NOMO-1 treated with dmso at 0.1 percent for 144 hours (cell line): ENCODE measurements at regions not wholly inside any gene's neighbourhood (a gene's known extent, or its start where the extent isn't known, plus 50 kb on each side); places are given as distances from the start of the nearest gene placed in this dataset.
A peak's percentile ranks its signal among the peaks of the same experiment; 100 is the strongest.
"Not testable (repeated sequence)": the region's sequence is repeated elsewhere in the genome, so short reads cannot be mapped to it uniquely, and the experiment has no call there.

Source experiments
- DNase-seq: peaks from one replicate; lab custom pipeline; 2025; ENCODE audit not compliant: unreplicated experiment; lab: John Stamatoyannopoulos, UW

DNA sequence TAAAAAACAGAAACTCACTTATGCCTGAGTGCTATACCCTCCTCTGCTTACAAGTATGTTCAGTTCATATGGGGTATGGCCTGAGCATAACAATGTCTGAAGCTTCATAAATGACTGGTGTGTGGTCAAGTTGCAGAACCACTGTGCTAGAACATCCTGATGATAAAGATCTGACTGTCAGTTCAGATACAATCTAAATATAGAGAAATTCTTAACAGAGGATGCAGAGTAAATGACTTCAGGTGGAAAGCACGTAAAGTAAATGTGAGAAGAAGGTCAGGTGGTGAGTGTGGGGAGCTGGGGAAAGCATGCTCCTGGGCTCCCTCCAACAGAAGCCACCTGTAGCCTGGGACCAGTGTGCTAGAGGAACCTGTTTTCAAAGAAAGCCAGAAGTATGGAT, 926.2 kb downstream of the TSN start:
- no peak for DNase-seq

DNA sequence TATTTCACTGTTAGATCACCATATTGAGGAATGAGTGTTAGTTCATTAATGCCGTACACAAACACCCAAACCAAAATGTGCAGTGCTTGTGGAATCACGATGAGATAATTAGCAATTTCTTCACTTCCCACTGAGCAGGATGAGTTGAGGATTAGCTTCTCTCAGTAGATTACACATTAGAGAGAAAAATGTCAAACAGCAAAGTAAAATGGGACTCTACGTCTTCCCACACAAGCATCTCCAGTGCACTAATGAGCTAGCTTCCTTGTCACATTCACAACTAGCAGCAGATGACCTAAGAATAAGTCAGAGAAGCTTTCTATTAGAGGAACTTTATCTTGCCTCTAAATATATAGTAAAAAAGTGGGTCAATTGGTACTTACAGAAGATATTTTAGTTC, 926.9 kb downstream of the TSN start:
- DNase-seq: no peak

DNA sequence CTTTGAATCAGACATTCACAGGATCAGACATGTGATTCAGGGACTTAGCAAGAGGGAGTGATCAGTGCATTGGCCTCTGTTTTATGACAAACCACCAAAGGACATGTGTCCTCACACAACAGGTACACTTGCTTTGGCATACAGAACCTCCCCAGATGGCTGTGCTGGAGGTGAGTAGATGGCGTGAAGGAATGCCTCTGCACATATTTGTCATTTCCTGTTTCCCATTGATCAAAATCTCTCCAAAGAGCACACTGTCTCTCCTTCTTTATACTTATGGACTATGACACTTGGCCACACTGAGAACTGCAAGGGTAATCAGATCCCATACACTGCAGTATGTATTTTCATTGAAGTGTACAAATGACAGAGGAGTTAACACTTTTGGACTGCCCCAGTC, 927.6 kb downstream of the TSN start:
- no peak for DNase-seq

DNA sequence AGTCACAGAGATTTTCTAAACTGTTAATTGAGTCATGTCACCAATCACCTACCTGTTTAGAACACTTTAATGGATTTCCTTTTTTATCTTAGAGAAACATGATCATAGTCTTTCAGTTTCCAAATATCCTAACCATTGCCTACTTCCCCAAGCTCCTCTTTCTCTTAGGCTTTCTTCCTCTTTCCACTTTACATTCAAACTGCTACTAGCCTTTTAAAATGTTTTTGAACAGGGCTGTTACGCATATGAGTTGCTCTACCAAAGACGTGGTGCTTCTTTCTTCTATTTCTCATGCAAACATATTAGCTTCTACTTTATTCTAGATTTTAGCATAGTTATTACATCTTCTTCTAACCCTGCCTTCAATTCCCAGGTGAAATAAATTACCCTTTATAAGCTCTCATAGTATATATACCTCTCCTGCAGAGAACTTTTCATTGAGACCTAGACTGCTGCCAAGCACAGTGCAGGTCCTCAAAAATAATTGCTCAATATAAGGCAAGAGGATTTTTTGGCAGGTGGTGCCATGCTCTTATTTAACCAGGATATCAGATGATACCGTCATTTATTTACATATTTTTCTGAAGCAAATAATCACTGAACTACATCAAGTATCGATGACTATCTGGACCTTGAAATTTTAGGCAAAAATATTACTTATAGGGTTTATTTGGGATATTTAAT, 937.1 kb downstream of the TSN start:
- peak; percentile 26 for DNase-seq

DNA sequence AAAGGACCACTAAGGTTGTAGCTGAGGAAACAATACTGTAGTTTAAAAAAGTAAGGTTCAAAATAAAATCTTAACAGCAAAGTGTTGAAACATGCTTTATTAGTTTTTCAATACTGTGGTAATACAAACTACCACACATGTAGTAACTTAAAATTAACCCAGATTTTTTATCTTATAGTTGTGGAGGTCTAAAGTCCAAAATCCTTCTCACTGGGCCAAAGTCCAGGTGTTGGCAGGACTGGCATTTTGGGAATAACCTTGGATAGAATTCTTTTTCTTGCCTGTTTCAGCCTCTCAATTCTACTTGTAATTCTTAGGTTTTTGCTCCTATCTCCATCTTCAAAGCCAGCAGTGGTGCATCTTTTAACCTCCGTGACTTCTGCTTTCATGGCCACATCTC, 942.0 kb downstream of the TSN start:
- DNase-seq: no peak

DNA sequence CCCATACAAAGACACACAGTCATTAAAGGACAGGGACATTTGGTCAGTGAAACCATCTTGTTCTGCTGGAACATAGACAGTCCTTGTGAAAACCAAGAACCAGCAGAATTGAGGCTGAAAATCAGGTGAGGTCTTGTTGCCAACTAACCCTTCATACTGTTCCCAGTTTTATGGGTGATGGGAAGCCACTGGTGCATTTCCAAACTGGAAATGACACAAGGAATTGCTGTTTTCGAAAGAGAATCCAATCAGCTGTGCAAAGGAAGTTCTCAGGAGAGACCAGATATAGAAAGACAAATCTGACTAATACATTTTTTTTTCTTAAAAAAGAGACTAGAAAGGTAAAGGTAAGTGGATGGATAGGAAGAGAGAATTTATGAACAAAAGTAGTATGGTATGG, 948.2 kb downstream of the TSN start:
- no peak for DNase-seq

DNA sequence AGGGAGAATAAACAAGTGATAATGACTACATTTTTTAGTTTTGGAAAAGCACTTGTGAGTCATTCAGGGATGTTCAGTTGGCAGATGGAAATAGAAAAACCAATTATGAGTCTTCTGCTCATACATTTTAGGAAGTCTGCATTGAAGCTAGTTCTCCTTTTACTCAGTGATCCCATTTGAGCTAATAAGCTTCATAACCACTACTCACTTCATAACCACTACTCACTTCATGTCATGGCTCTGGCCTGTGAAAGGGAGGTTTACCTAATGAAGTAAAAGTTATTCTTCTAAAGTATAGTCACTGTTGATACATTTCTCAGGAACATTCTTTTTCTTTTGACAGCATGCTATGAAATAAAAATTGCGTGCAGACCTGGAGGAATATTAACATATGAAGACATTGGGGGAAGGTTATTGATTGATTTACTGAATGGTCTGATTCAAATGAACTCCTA, 948.7 kb downstream of the TSN start:
- no peak for DNase-seq

DNA sequence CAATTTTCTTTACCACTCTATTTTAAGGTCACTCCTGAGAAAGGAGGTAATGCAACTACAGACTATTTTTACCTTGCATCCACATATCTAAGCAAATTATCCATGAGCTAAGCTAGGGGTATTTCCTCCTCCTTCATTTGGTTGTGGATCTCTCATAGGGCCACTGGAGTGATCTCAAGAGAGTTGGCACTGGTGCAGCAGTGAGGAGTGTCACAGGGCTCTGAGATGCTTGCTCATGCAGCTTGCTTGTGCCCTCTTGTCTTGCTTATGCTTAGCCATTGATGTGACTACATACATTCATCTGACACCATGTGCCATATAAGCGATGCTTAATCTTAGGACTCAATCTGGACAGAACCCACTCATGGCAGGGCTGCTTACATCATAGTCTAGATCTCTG, 950.3 kb downstream of the TSN start:
- DNase-seq: no peak

DNA sequence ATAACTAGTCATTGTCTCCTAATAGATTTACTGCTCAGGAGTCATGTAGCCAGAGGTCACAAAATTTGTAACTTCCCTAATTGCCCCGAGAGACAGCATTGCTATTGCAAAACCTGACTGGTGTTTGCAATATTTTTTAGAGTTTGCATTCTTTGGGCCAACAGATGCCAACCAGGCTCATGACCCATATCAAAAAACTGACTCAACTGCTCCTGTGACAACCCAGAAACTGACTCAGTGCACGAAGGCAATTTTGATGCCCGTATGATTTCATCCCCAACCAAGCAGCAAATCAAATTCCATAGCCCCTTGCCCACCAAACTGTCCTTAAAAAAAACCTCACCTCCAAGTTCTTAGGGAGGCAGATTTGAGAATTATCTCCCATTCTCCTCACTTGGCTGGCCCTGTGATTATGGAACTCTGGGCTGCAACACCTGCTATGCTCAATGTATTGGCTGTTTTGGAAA, 951.3 kb downstream of the TSN start:
- DNase-seq: no peak

DNA sequence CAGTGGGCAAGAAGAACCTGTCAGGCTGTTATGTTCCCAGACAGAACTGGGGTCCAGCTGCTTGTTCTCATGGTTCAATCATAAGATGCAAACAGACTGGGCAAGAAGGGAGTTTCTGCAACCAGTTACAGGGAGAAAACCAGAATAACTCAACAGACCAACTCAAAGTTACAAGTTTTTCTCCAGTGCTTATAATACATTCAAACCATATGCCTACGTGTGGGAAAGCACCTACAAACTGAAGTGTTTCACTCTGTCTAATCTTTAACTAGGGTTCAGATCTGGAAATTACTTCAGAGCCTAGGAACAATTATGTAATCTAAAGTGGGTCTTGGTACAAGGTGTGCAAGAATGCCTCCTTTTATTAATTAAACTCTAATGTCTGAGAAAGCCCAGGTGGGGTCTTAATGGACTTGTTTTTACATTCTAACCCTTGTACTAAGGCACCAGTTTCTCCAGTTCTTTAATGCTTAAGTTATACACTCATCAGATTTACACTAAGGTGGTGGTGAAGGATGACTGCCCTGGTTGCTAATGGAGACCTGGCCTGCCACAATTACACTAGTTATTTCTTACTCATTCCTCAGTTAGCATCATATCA, 951.9 kb downstream of the TSN start:
- no peak for DNase-seq

DNA sequence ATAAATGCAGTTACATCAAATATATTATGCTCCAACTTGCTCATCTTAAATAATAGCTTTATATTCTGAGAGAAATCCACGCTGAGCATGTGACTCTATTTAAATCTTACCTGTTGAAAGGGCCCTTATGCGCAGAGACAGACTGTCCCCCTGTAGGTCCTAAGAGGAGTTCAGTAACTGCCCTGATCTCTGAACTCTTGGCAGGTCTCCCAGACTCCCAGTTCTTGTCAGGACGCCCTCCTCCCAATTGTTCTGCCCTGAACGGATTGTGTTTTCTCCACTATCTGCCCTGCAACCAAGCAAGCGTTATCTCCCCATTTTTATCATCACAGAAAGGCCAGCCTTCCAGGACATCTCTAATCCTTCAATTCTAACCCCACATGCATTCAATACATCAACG, 954.6 kb downstream of the TSN start:
- DNase-seq: no peak

DNA sequence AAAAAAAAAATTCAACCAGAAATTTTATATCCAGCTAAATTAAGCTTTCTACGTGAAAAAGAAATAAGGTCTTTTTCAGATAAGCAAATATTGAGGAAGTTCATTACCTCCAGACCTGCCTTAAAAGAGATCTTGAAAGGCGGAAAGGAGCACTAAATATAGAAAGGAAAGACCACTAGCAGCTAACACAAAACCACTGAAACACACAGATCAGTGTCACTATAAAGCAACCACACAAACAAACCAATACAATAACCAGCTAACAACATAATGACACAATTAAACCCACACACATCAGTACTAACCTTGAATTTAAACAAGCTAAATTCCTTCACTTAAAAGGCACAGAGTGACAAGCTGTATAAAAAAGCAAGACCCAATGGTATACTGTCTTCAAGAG, 958.3 kb downstream of the TSN start:
- DNase-seq: no peak

DNA sequence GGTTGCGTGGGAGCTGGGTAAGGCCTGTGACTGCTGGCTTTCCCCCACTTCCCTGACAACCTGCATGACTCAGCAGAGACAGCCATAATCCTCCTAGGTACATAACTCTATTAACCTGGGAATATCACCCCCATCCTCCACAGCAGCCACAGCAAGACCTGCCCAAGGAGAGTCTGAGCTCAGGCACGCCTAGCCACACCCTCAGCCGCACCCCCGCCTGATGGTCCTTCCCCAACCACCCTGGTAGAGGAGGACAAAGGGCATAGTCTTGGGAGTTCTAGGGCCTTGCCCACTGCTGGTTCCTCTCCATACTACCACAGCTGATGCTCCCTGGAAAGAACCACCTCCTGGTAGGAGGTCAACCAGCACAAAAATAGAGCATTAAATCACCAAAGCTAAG, 965.4 kb downstream of the TSN start:
- DNase-seq: not testable (repeated sequence)

DNA sequence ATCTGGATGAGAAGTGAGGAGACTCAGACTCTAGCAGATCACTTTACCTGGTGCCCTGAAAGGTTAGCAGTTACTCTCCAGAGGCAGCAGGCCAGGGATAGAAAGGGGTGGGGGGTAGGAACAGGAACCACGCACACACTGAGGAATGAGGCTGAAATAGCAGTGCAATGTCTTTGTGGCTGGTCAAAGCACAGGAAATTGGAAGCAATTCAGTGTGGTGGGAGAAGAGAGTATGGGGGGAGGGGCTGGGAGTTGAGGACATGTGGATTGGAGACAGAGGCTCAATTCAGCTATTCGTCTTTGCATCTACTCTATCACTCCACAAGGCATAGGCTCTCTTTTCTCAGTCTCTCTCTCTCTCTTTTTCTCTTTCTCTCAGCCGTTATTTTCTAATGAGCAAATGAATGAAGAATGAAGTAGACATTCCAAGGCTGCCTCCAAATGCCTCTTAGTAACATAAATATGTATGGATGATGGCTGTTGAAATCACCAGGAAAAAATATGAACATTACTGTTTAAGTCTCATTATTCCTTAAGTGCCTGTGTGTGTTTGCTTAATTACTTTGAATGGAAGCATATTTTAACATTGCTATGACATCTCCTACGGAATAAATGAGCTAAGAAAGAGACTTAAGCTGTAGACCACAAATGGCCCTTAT, 979.4 kb downstream of the TSN start:
- no peak for DNase-seq

DNA sequence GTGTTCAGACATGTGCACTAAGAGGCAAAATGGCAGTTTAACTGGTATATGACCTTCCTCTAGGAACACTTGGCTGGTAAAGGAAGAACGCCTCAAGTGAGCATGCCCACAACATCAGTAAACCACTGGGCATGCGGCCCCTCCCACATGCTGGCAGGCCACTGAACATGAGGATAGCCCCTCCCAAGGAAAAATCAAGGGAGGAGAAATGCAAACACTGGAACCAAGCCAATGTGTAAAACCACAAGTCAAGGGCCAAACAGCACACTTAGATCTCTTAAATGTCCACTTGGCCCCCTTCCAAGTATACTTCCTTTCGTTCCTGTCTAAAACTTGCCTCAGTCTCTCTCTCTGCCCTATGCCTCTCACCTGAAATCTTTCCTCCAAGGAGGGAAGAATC, 980.8 kb downstream of the TSN start:
- no peak for DNase-seq

DNA sequence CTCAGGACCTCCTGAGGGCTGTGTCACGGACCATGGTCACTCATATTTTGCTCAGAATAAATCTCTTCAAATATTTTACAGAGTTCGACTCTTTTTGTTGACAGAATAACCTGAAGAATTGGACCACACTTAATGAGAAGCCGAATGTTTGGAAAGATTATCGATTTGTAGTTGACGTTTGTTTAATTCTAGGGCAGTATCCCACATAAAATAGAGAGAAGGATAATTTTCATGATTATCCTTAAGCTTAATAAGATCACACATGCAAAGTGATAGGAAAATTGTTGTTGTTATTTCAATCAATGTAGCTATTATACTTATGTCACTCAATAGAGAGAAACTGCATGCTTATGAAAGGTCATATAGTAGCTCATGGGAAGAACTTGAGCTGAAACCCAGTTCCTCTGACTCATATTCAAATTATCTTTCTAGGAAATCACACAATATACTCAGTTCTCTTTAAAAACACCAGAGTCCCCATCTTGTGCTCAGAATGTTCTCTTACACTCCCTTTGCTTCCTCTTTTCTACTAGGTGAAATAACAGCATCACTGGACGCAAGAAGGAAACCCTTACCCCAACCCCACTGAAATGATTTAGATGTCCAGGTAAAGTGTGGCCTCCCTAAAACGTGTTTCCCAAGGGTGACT, 982.1 kb downstream of the TSN start:
- DNase-seq: peak; percentile 62

DNA sequence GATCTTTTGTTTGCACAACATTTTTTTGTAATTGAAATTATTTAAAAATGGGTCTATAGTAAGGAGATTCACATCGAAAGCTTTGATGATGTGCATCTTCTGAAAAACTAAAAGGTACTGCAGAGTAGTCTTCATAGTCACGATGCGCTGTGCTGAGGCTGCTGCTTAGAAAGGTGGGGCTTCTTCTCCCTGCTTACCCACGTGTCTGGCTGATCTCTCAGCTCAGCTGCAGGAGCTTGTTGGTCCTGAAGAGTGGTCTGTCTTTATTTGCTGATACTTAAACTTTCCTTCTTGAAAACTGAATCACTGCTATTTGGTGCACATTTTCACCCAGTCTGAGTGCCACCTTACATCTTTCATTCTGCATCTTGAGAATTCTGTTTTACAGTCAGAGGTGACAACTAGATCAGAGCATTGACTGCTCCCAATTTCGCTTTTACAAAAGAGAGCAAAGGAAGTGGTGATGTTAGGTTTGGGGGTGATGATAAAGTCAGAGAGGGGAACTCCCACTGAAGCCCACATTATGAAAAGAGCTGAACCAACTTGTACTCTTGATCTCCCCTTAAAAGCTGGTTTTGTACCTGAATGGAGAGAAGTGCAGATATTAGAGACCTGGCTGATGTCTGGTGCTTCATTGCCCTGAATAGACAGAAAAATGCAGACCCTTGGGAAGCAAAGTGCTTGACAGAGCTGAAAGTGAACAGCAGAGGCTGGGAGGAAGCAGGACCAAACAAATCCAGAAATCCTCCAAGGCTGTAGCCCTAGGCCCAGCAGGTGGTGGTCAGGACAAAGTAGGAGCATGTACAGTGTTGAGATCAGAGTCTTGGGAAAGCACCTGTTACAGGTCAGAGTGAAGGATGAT, 984.5 kb downstream of the TSN start:
- no peak for DNase-seq

DNA sequence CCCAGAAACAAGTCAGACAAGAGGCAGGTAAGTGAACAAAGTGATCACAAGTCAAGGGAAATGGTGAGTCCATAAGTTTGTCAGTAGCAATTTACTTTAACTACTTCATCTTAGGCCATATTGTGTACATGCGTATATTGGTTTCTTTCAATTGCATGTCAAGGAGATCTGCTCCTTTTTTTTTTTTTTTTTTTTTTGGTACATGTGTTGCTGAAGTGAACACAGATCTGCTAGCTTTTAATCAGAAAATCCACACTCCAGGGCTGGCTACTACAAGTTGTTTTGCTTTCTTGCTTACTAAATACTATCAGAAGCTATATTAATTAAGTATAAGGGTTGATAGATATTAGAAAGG, 985.1 kb downstream of the TSN start:
- no peak for DNase-seq

DNA sequence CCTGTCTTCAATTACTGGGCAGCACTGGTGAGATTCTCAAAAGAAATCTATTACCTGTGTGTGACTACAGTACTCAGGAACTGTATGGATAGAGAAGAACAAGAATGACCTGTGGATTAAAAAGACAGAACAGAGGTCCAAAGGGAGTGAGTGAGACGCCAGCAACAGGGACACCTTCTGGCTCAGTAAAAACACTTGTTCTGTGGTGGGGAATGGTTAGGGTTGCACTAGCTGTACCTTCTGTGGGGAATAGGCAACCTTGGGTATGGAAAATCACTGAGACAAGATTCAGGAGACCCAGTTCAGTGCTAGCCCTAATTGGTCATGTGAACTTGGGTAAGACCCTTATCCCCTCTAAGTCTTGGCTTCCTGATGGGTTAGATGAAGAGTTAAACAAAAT, 986.0 kb downstream of the TSN start:
- no peak for DNase-seq

DNA sequence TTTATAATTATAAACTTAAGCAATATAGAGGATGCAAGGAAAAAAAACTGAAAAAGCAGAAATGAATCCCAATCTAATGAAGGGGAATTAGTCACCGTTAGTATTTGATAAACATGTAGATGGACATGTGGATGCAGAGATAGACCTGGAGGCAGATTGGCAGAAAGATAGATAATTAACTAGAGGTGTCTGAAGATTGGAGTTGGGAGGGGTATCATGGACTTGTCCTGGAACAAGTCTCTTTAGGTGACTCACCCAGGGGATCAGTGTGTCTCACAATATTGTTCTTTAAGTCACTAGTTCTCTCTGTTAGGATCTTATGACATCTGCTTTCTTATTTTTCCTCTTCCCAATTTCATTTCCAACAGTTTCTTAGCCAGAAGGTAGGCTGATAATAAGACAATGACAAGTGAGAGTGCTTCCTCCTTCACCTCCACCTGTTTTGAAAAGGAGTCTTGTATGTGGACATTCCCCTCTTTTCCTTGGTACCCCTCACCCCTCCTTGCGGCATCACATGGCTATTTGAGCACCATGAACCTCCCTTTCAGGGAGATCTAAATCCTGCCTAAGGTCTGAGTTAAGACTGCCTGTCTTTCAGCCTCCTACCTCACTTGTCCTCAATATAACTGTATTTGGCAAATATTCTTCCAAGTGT, 987.7 kb downstream of the TSN start:
- no peak for DNase-seq

DNA sequence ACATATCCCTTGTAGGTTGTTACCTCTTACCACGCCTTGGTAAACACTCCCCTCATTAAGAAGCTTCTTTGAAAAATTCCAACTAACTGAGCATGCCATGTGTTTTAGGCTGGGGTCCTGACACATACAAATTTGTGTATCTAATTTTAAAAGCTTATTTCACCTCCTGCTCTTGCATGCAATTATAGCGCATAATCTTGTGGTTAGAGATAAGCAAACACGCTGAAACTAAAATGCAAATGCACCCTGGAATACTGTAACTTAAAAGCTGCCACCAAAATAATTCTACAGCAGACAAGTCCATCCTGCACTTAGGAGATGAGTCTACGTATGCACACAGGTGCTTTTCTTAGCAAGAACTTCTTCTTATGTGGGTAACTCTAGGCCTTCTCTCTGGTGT, 990.2 kb downstream of the TSN start:
- no peak for DNase-seq
